ENCODE measurements at regions not wholly inside any gene's neighbourhood (a gene's known extent, or its start where the extent isn't known, plus 50 kb on each side); places are given as distances from the start of the nearest gene placed in this dataset.

GRCh38 chr11:92510591-92510990 is 286.0 kb downstream of the FAT3 start (continued):
- no peak for TF ChIP-seq EGR1 (IDR thresholded peaks at IDR 0.05; ENCODE audit: low read depth in 2 of 2)

GRCh38 chr11:92511522-92512203 is 287.0 kb downstream of the FAT3 start:
- WGBS: 69% methylated on average over 1 of the region's 1 CpG
- no peak for DNase-seq (ENCODE audit: low spot score)
- H3K27me3 ChIP-seq (ENCODE audit: control insufficient read depth in 4 of 4, insufficient read depth in 4 of 4, low read length in 3 of 4): peaks cover 0 to 4% (median 0%) of the 10 kb centered on the region in 4 donors
- TF ChIP-seq JUND (IDR thresholded peaks at IDR 0.05): no peak
- TF ChIP-seq EGR1 (IDR thresholded peaks at IDR 0.05; ENCODE audit: low read depth in 2 of 2): no peak
- no peak for TF ChIP-seq YY1 (IDR thresholded peaks at IDR 0.05)
- no peak for TF ChIP-seq SP1 (IDR thresholded peaks at IDR 0.05)
- TF ChIP-seq FOXA2 (IDR thresholded peaks at IDR 0.05): no peak
- no peaks in the 10 kb centered on the region for H3K36me3 ChIP-seq (ENCODE audit: control insufficient read depth in 4 of 4, insufficient read depth in 3 of 4, low read depth in 1 of 4, low read length in 3 of 4)
- H3K4me1 ChIP-seq (ENCODE audit: control insufficient read depth in 4 of 4, insufficient read depth in 4 of 4, low read length in 3 of 4): no peaks in the 10 kb centered on the region
- H3K27ac ChIP-seq (ENCODE audit: low read depth in 1 of 2, low read length in 2 of 2): no peak overlapping the region
- H3K9ac ChIP-seq (ENCODE audit: low read depth in 1 of 2, low read length in 2 of 2): no peak overlapping the region
- no peaks in the 10 kb centered on the region for H3K9me3 ChIP-seq (ENCODE audit: control insufficient read depth in 4 of 4, low read length in 3 of 4)
- no peak overlapping the region for H3K4me3 ChIP-seq (ENCODE audit: low read depth in 1 of 3, low read length in 3 of 3)

- DNase-seq (ENCODE audit: low spot score): no peak
- Histone ChIP-seq H3K27ac (ENCODE audit: low read depth in 1 of 2, low read length in 2 of 2) (no peak overlapping the region), H3K27me3 (ENCODE audit: control insufficient read depth in 4 of 4, insufficient read depth in 4 of 4, low read length in 3 of 4) (peaks cover 0 to 4% (median 0%) of the 10 kb centered on the region in 4 donors), H3K4me1 (ENCODE audit: control insufficient read depth in 4 of 4, insufficient read depth in 4 of 4, low read length in 3 of 4) (no peaks in the 10 kb centered on the region), H3K9ac (ENCODE audit: low read depth in 1 of 2, low read length in 2 of 2) (no peak overlapping the region), H3K36me3 (ENCODE audit: control insufficient read depth in 4 of 4, insufficient read depth in 3 of 4, low read depth in 1 of 4, low read length in 3 of 4) (no peaks in the 10 kb centered on the region), H3K4me3 (ENCODE audit: low read depth in 1 of 3, low read length in 3 of 3) (no peak overlapping the region), H3K9me3 (ENCODE audit: control insufficient read depth in 4 of 4, low read length in 3 of 4) (no peaks in the 10 kb centered on the region)
- TF ChIP-seq HNF4G (IDR thresholded peaks at IDR 0.05) (no peak), NR2F2 (IDR thresholded peaks at IDR 0.05) (no peak), GABPA (IDR thresholded peaks at IDR 0.05 in 1 of 2, conservative IDR thresholded peaks at IDR 0.05 in 1 of 2) (no peak), FOXA2 (IDR thresholded peaks at IDR 0.05) (no peak), JUND (IDR thresholded peaks at IDR 0.05) (no peak), RAD21 (IDR thresholded peaks at IDR 0.05) (no peak), YY1 (IDR thresholded peaks at IDR 0.05) (no peak), RXRA (IDR thresholded peaks at IDR 0.05) (no peak), MAX (IDR thresholded peaks at IDR 0.05) (no peak), TAF1 (conservative IDR thresholded peaks at IDR 0.05) (no peak), FOXA1 (IDR thresholded peaks at IDR 0.05) (no peak), SP1 (IDR thresholded peaks at IDR 0.05) (no peak), ZBTB33 (IDR thresholded peaks at IDR 0.05) (no peak), EGR1 (IDR thresholded peaks at IDR 0.05; ENCODE audit: low read depth in 2 of 2) (no peak)
- TF ChIP-seq, protein P1, sequence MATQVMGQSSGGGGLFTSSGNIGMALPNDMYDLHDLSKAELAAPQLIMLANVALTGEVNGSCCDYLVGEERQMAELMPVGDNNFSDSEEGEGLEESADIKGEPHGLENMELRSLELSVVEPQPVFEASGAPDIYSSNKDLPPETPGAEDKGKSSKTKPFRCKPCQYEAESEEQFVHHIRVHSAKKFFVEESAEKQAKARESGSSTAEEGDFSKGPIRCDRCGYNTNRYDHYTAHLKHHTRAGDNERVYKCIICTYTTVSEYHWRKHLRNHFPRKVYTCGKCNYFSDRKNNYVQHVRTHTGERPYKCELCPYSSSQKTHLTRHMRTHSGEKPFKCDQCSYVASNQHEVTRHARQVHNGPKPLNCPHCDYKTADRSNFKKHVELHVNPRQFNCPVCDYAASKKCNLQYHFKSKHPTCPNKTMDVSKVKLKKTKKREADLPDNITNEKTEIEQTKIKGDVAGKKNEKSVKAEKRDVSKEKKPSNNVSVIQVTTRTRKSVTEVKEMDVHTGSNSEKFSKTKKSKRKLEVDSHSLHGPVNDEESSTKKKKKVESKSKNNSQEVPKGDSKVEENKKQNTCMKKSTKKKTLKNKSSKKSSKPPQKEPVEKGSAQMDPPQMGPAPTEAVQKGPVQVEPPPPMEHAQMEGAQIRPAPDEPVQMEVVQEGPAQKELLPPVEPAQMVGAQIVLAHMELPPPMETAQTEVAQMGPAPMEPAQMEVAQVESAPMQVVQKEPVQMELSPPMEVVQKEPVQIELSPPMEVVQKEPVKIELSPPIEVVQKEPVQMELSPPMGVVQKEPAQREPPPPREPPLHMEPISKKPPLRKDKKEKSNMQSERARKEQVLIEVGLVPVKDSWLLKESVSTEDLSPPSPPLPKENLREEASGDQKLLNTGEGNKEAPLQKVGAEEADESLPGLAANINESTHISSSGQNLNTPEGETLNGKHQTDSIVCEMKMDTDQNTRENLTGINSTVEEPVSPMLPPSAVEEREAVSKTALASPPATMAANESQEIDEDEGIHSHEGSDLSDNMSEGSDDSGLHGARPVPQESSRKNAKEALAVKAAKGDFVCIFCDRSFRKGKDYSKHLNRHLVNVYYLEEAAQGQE (IDR thresholded peaks at IDR 0.05): no peak
- TF ChIP-seq, protein P2, sequence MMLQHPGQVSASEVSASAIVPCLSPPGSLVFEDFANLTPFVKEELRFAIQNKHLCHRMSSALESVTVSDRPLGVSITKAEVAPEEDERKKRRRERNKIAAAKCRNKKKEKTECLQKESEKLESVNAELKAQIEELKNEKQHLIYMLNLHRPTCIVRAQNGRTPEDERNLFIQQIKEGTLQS (IDR thresholded peaks at IDR 0.05): no peak
- TF ChIP-seq, protein P3, sequence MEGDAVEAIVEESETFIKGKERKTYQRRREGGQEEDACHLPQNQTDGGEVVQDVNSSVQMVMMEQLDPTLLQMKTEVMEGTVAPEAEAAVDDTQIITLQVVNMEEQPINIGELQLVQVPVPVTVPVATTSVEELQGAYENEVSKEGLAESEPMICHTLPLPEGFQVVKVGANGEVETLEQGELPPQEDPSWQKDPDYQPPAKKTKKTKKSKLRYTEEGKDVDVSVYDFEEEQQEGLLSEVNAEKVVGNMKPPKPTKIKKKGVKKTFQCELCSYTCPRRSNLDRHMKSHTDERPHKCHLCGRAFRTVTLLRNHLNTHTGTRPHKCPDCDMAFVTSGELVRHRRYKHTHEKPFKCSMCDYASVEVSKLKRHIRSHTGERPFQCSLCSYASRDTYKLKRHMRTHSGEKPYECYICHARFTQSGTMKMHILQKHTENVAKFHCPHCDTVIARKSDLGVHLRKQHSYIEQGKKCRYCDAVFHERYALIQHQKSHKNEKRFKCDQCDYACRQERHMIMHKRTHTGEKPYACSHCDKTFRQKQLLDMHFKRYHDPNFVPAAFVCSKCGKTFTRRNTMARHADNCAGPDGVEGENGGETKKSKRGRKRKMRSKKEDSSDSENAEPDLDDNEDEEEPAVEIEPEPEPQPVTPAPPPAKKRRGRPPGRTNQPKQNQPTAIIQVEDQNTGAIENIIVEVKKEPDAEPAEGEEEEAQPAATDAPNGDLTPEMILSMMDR (IDR thresholded peaks at IDR 0.05; ENCODE audit: low read depth, low read length, missing input control): no peak
Observed at GRCh38 chr11:92512204-92512569, 287.6 kb downstream of the FAT3 start.

All from liver (tissue), 8 donors.